SH-SY5Y (cell line): ENCODE measurements at regions not wholly inside any gene's neighbourhood (a gene's known extent, or its start where the extent isn't known, plus 50 kb on each side); places are given as distances from the start of the nearest gene placed in this dataset.

ENCODE experiments used
- GATA2 ChIP-seq: IDR thresholded peaks from 2 replicates; pipeline ENCODE4 v1.6.1; 2011; ENCODE audit warnings: mild to moderate bottlenecking, low read depth, low read length
- GATA3 ChIP-seq: IDR thresholded peaks from 2 replicates; pipeline ENCODE4 v1.6.1; 2011; ENCODE audit warnings: low read depth, mild to moderate bottlenecking, low read length, moderate library complexity

DNA sequence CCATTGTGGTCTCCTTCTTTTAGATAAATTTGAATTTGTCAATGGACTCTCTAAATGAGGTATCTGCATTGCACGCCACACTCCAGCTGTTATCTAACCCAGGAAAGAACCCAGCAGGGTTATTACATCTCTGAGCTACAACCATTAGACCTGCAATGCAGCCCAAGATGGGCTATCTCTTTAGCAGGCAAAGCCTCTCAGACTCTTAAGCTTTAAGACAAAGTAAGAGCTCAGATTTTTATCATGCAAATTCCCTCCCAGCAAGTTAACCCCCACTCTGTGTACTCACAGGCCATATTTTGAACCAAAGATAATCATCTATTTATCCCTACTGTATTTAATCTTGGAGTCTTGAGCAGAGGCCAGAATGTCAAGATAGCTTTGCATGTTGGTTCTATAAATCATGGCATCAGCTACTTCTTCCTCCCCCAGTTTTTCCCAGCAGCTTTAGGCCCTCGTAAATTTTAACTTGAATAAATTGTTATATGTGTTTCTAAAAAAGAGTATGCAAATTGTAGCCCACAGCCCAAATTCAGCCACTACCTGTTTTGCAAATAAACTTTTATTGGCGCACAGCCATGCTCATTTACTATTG lies 273.7 kb upstream of the PKDCC start:
- no peak for TF ChIP-seq GATA2
- no peak for TF ChIP-seq GATA3
